Mesothelial cell of epicardium (in vitro differentiated cells): ENCODE measurements at regions not wholly inside any gene's neighbourhood (a gene's known extent, or its start where the extent isn't known, plus 50 kb on each side); places are given as distances from the start of the nearest gene placed in this dataset.

Experiments used
- DNase-seq, 2 experiments: peaks; one replicate each; pipeline ENCODE4 v3.0.0; 2021; ENCODE audit warnings: low spot score in 2 of 2; ENCODE audit not compliant: unreplicated experiment in 2 of 2
- H3K27ac Mint-ChIP-seq: 2 replicates; pipeline ENCODE4 v1.8.0; 2021; ENCODE audit warnings: mixed read lengths
- H3K27me3 Mint-ChIP-seq: 2 replicates; pipeline ENCODE4 v1.8.0; 2021; ENCODE audit warnings: low read depth, mixed read lengths
- H3K36me3 Mint-ChIP-seq: 2 replicates; pipeline ENCODE4 v1.8.0; 2021; ENCODE audit warnings: mixed read lengths
- H3K4me1 Mint-ChIP-seq: 2 replicates; pipeline ENCODE4 v1.8.0; 2021; ENCODE audit warnings: mixed read lengths
- H3K4me3 Mint-ChIP-seq: 2 replicates; pipeline ENCODE4 v1.8.0; 2021; ENCODE audit warnings: mild to moderate bottlenecking, moderate library complexity, mixed read lengths
- H3K9me3 Mint-ChIP-seq: 2 replicates; pipeline ENCODE4 v1.8.0; 2021; ENCODE audit warnings: mixed read lengths
- CTCF ChIP-seq: fragments of 200-600 bp; sonication (generic); IDR thresholded peaks from one replicate; pipeline ENCODE4 v1.5.0; 2021; ENCODE audit warnings: antibody characterized with exemption; ENCODE audit not compliant: unreplicated experiment

GRCh38 chr17:54844233-54844632 is 56.4 kb upstream of the TOM1L1 start:
- no peaks in the 10 kb centered on the region for H3K36me3 Mint-ChIP-seq
- DNase-seq = no peak
- H3K4me3 Mint-ChIP-seq = no peak overlapping the region
- no peaks in the 10 kb centered on the region for H3K4me1 Mint-ChIP-seq
- no peaks in the 10 kb centered on the region for H3K9me3 Mint-ChIP-seq
- H3K27me3 Mint-ChIP-seq = peaks cover 2% of the 10 kb centered on the region
- no peak for TF ChIP-seq CTCF
- no peak overlapping the region for H3K27ac Mint-ChIP-seq

- no peak for TF ChIP-seq CTCF
- DNase-seq = no peak
- Mint-ChIP-seq H3K27me3 (no peaks in the 10 kb centered on the region), H3K27ac (no peak overlapping the region), H3K36me3 (no peaks in the 10 kb centered on the region), H3K4me1 (no peaks in the 10 kb centered on the region), H3K9me3 (peaks cover 5% of the 10 kb centered on the region), H3K4me3 (no peak overlapping the region)
These were observed 52.2 kb upstream of the TOM1L1 start for GRCh38 chr17:54848368-54848987.

GRCh38 chr17:54849660-54850059 is 51.0 kb upstream of the TOM1L1 start:
- Mint-ChIP-seq H3K27me3 (no peaks in the 10 kb centered on the region), H3K9me3 (peaks cover 5% of the 10 kb centered on the region), H3K36me3 (no peaks in the 10 kb centered on the region), H3K4me1 (no peaks in the 10 kb centered on the region), H3K27ac (no peak overlapping the region), H3K4me3 (no peak overlapping the region)
- DNase-seq = no peak
- no peak for TF ChIP-seq CTCF
